Esophagus squamous epithelium (tissue), 5 donors: ENCODE measurements at regions not wholly inside any gene's neighbourhood (a gene's known extent, or its start where the extent isn't known, plus 50 kb on each side); places are given as distances from the start of the nearest gene placed in this dataset.

Experiments used
- DNase-seq: peaks from one replicate; lab custom pipeline; 2025; lab: John Stamatoyannopoulos, UW
- H3K27ac ChIP-seq, 4 donors: fragments of 200-600 bp; sonication (generic); one replicate each; pipeline ENCODE4 v1.5.1; 2016 to 2019; ENCODE audit warnings: mild to moderate bottlenecking in 1 of 4
- H3K27me3 ChIP-seq, 4 donors: fragments of 200-600 bp; sonication (generic); 1 replicate in 3 of 4; 2 replicates in 1 of 4; pipeline versions ENCODE4 v1.5.1 to v1.6.0; 2017 to 2021; ENCODE audit warnings: antibody characterized with exemption in 1 of 4
- H3K36me3 ChIP-seq, 3 donors: fragments of 200-600 bp; sonication (generic); one replicate each; pipeline ENCODE4 v1.5.1; 2016 to 2019
- H3K4me1 ChIP-seq, 3 donors: fragments of 200-600 bp; sonication (generic); one replicate each; pipeline ENCODE4 v1.5.1; 2017 to 2019
- H3K4me3 ChIP-seq, 4 donors: fragments of 200-600 bp; sonication (generic); 1 replicate in 3 of 4; 2 replicates in 1 of 4; pipeline ENCODE4 v1.5.1; 2016 to 2019; ENCODE audit warnings: mild to moderate bottlenecking in 2 of 4, moderate library complexity in 1 of 4
- H3K9me3 ChIP-seq, 3 donors: fragments of 200-600 bp; sonication (generic); one replicate each; pipeline ENCODE4 v1.5.1; 2016 to 2019
- CTCF ChIP-seq, 6 experiments: fragments of 450-650 bp in 4 of 6; fragments of 200-600 bp in 2 of 6; sonication (generic) in 2 of 6; IDR thresholded peaks; one replicate each; pipeline ENCODE4 v1.5.1; 2016 to 2019; ENCODE audit warnings: antibody characterized with exemption in 6 of 6, mild to moderate bottlenecking in 4 of 6, moderate library complexity in 4 of 6
- POLR2A ChIP-seq, 4 donors: fragments of 450-650 bp; IDR thresholded peaks; one replicate each; pipeline ENCODE4 v1.6.1; 2017; ENCODE audit warnings: antibody characterized with exemption in 4 of 4, mild to moderate bottlenecking in 4 of 4, moderate library complexity in 3 of 4
- WGBS, 2 donors: methylation state at CpG; one replicate each; pipeline ENCODE4 v1.1.5; 2018; 5-methylcytosine and 5-hydroxymethylcytosine counted together
- intact Hi-C: fragments of 100-400 bp; cut with DNase I; formaldehyde crosslinking; loops from one replicate; pipeline ENCODE4 v1.15.0; 2022
- donor health status: DM: yes; HTN: yes; CAD: no.

DNA sequence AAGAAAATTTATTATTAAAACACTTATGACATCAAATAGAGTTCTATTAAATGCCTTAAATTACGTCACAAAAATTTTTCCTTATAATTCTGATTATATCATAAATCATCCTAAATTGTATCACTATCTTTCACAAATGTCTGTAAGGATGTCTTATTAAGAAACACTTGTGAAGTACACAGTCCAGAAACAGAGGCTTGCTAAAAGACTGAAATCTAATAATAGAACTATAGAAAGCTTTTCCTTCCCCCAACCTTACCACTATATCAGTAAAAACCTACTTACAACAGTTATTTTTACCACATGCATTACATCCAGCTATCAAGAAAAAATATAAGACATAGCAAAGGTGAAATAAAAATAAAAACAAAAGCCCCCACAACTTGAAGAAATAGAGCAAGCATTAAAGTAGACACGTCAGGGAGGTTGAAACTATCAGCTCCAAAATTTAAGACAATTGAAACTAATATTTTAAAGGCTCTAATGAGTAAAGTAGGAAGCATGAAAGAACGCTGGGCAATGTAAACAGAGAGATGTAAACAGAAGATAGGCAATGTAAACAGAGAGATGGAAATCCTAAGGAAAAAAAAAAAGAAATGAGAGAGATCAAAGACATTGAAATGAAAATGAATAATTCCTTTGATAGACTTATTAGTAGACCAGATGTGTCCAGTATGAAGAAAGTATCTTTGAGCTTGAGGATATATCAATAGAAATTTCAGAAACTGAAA, 94.9 kb upstream of the TECRL start:
- Histone ChIP-seq H3K36me3 (no peaks in the 10 kb centered on the region), H3K4me1 (no peaks in the 10 kb centered on the region), H3K4me3 (no peak overlapping the region), H3K27me3 (no peaks in the 10 kb centered on the region), H3K27ac (no peak overlapping the region), H3K9me3 (no peaks in the 10 kb centered on the region)
- DNase-seq, result no peak
- no peak for TF ChIP-seq POLR2A (IDR thresholded peaks at IDR 0.05)
- no peak for TF ChIP-seq CTCF (IDR thresholded peaks at IDR 0.05)
- intact Hi-C loops, result no loop called here
- 36 to 50% methylated on average over 3 of the region's 3 CpGs for WGBS, 2 donors

- no peaks in the 10 kb centered on the region for H3K4me1 ChIP-seq
- H3K4me3 ChIP-seq, result no peak overlapping the region
- TF ChIP-seq CTCF (IDR thresholded peaks at IDR 0.05), result no peak
- TF ChIP-seq POLR2A (IDR thresholded peaks at IDR 0.05), result no peak
- WGBS, 2 donors, result 55 to 74% methylated on average over 2 of the region's 2 CpGs
- no peaks in the 10 kb centered on the region for H3K36me3 ChIP-seq
- no peaks in the 10 kb centered on the region for H3K9me3 ChIP-seq
- H3K27me3 ChIP-seq, result no peaks in the 10 kb centered on the region
- intact Hi-C loops, result no loop called here
- DNase-seq, result no peak
- H3K27ac ChIP-seq, result no peak overlapping the region
Measured at GRCh38 chr4:64503416-64503815, 94.2 kb upstream of the TECRL start.

GRCh38 chr4:64497491-64497890, 88.2 kb upstream of the TECRL start:
- Histone ChIP-seq H3K27me3 (no peaks in the 10 kb centered on the region), H3K4me3 (no peak overlapping the region), H3K9me3 (no peaks in the 10 kb centered on the region), H3K4me1 (no peaks in the 10 kb centered on the region), H3K36me3 (no peaks in the 10 kb centered on the region), H3K27ac (no peak overlapping the region)
- no peak for DNase-seq
- intact Hi-C loops, result no loop called here
- TF ChIP-seq POLR2A (IDR thresholded peaks at IDR 0.05) (no peak), CTCF (IDR thresholded peaks at IDR 0.05) (no peak)
- 16 to 26% methylated on average over 1 of the region's 1 CpG for WGBS, 2 donors

- TF ChIP-seq POLR2A (IDR thresholded peaks at IDR 0.05) (no peak), CTCF (IDR thresholded peaks at IDR 0.05) (no peak)
- 74 to 85% methylated on average over 1 of the region's 1 CpG for WGBS, 2 donors
- H3K9me3 ChIP-seq, result no peaks in the 10 kb centered on the region
- H3K36me3 ChIP-seq, result no peaks in the 10 kb centered on the region
- H3K27ac ChIP-seq, result no peak overlapping the region
- DNase-seq, result no peak
- no peaks in the 10 kb centered on the region for H3K4me1 ChIP-seq
- H3K4me3 ChIP-seq, result no peak overlapping the region
- H3K27me3 ChIP-seq, result no peaks in the 10 kb centered on the region
- intact Hi-C loops, result no loop called here
Measured at GRCh38 chr4:64495946-64496345, 86.7 kb upstream of the TECRL start.

- no peaks in the 10 kb centered on the region for H3K9me3 ChIP-seq
- no peak overlapping the region for H3K27ac ChIP-seq
- H3K4me1 ChIP-seq, result no peaks in the 10 kb centered on the region
- no peaks in the 10 kb centered on the region for H3K36me3 ChIP-seq
- H3K27me3 ChIP-seq, result no peaks in the 10 kb centered on the region
- no peak overlapping the region for H3K4me3 ChIP-seq
- TF ChIP-seq CTCF (IDR thresholded peaks at IDR 0.05) (no peak), POLR2A (IDR thresholded peaks at IDR 0.05) (no peak)
- 42 to 58% methylated on average over 2 of the region's 2 CpGs for WGBS, 2 donors
- no peak for DNase-seq
- intact Hi-C loops, result no loop called here
Measured at GRCh38 chr4:64489628-64490027, 80.4 kb upstream of the TECRL start.
